Activated CD8-positive, alpha-beta memory T cell treated with anti-CD3 and anti-CD28 coated beads, Interleukin-2, amount 10 ng/mL, durations not matched to agents 7 days and 5 days (primary cell): ENCODE measurements at regions not wholly inside any gene's neighbourhood (a gene's known extent, or its start where the extent isn't known, plus 50 kb on each side); places are given as distances from the start of the nearest gene placed in this dataset.

Source experiments
- ATAC-seq: fragments of 150-1000 bp; cut with Tn5 transposase; one replicate; pipeline ENCODE4 v1.10.0; 2021; ENCODE audit warnings: moderate library complexity
- CTCF ChIA-PET: fragments of 350-600 bp; sonication (Branson Sonifier 250); formaldehyde crosslinking; loops from one replicate; lab custom pipeline; 2021; ENCODE audit warnings: antibody characterized with exemption; lab: Charles Lee
- DNase-seq: peaks from one replicate; pipeline ENCODE4 v3.0.0-alpha.2; 2020
- H3K27ac Mint-ChIP-seq: one replicate; pipeline ENCODE4 v1.8.0; 2021; ENCODE audit warnings: mild to moderate bottlenecking, mixed read lengths
- H3K27me3 Mint-ChIP-seq: one replicate; pipeline ENCODE4 v1.8.0; 2021; ENCODE audit warnings: mixed read lengths
- H3K36me3 Mint-ChIP-seq: one replicate; pipeline ENCODE4 v1.8.0; 2021; ENCODE audit warnings: mild to moderate bottlenecking, mixed read lengths
- H3K4me1 Mint-ChIP-seq: one replicate; pipeline ENCODE4 v1.8.0; 2021; ENCODE audit warnings: mixed read lengths
- H3K4me3 Mint-ChIP-seq: one replicate; pipeline ENCODE4 v1.8.0; 2021; ENCODE audit warnings: mild to moderate bottlenecking, moderate library complexity, mixed read lengths
- H3K9me3 Mint-ChIP-seq: one replicate; pipeline ENCODE4 v1.8.0; 2022; ENCODE audit warnings: low read depth, mixed read lengths

DNA sequence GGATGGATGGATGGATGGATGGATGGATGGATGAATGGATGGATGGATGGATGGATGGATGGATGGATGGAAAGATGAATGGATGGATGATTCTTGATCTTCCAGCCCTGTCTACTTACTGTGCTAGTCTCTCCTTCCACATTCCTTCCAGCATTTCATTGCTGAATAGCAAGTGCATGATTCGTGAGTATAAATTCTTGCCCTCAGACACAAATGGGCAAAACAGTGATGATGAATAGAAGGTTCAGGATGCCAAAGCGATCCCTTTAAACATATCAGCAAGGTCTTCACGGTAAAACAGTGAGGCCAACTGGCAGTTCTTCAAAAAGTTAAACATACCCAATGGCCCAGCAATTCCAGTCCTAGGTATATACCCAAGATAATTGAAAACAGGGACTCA is 400.2 kb downstream of the MN1 start:
- CTCF ChIA-PET = no interaction called here
- DNase-seq = no peak
- no peak overlapping the region for H3K27ac Mint-ChIP-seq
- no peaks in the 10 kb centered on the region for H3K36me3 Mint-ChIP-seq
- no peaks in the 10 kb centered on the region for H3K9me3 Mint-ChIP-seq
- H3K4me3 Mint-ChIP-seq = no peak overlapping the region
- ATAC-seq = no peak
- H3K4me1 Mint-ChIP-seq = no peaks in the 10 kb centered on the region
- H3K27me3 Mint-ChIP-seq = no peaks in the 10 kb centered on the region

GRCh38 chr22:27404441-27404840 is 397.1 kb downstream of the MN1 start:
- CTCF ChIA-PET = no interaction called here
- Mint-ChIP-seq H3K4me1 (peaks cover 3% of the 10 kb centered on the region), H3K4me3 (no peak overlapping the region), H3K36me3 (no peaks in the 10 kb centered on the region), H3K9me3 (no peaks in the 10 kb centered on the region), H3K27me3 (no peaks in the 10 kb centered on the region), H3K27ac (no peak overlapping the region)
- ATAC-seq = no peak
- DNase-seq = no peak

DNA sequence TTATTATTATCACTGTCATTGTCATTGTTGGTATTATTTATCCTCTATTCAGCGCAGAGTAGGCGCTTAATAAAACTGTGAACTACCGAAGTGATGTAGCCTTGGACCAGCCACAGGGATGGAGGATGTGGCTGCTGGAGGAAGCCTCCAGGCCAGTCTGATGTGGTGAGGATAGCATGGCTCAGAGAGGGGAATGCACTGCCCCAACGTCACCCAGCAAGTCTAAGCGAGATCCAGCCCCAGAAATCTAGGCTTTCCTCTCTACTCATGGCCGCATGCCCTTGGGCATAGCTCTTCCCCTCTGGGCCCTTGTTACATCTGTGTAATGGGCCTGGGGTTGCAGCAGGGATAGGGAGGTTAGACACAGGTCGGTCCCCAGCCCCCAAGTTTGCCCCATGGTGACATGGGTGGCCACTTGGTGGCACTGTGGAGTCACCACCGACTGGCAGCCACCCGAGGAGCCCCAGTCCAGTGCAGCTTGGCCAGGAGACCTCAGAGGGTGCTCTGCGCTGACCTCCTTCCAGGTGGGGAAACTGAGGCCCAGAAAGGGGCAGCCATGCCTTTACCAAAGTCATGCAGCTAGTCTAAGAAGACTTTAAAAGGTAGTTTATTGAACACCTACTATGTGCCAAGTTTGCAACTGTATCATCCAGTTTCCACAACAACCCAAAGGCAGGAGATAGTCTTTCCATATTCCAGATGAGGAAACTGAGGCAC is 395.7 kb downstream of the MN1 start:
- CTCF ChIA-PET = interaction anchor here (0.6 to 0.8 kb wide), 3 partner anchors 13 to 614 kb away, joined by 3 read pairs; no protein-coding TSS in a partner anchor
- no peaks in the 10 kb centered on the region for H3K27me3 Mint-ChIP-seq
- DNase-seq (peak; percentile 41), ATAC-seq (no peak)
- no peak overlapping the region for H3K4me3 Mint-ChIP-seq
- no peaks in the 10 kb centered on the region for H3K9me3 Mint-ChIP-seq
- H3K36me3 Mint-ChIP-seq = no peaks in the 10 kb centered on the region
- H3K4me1 Mint-ChIP-seq = peaks cover 3% of the 10 kb centered on the region
- H3K27ac Mint-ChIP-seq = no peak overlapping the region

- CTCF ChIA-PET = interaction anchor here (0.6 kb wide), 1 partner anchor 38 kb away, joined by 3 read pairs; no protein-coding TSS in a partner anchor
- no peaks in the 10 kb centered on the region for H3K9me3 Mint-ChIP-seq
- no peaks in the 10 kb centered on the region for H3K27me3 Mint-ChIP-seq
These were observed 395.1 kb downstream of the MN1 start for GRCh38 chr22:27406389-27406861.

DNA sequence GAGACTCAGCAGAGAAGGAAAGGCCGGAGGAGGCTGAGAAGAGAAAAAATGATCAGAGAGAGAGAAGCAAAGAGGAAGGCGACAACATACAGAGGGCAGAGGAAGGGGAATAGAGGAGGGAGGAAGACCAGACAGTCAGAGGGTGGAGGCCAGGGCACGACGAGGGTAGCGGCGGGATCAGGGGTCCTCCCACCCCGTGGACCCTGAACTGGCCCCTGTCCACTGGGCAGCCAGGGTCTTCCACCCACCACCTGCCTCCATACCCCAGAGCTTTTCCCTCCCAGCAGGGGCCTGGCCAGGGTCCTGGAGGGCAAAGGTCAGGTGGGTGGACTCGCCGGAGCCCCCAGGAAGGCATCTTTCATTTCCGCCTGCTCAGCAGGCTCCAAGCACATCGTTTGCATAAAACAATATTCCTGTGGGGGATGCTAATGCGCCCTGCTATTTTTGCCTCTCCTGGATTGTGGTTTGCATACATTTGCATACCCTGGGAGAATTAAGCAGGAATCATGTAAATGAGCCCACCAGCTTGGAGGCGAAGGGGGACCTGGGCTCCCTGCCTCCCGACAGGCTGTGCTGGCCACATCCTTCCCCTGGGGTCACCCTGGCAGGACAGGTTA is 394.1 kb downstream of the MN1 start:
- no peak overlapping the region for H3K27ac Mint-ChIP-seq
- ATAC-seq = no peak
- no peak overlapping the region for H3K4me3 Mint-ChIP-seq
- no peaks in the 10 kb centered on the region for H3K27me3 Mint-ChIP-seq
- CTCF ChIA-PET = no interaction called here
- H3K36me3 Mint-ChIP-seq = no peaks in the 10 kb centered on the region
- DNase-seq = no peak
- H3K4me1 Mint-ChIP-seq = peaks cover 3% of the 10 kb centered on the region
- H3K9me3 Mint-ChIP-seq = no peaks in the 10 kb centered on the region

More at GRCh38 chr22:27406389-27406861, 395.1 kb downstream of the MN1 start:
- Mint-ChIP-seq H3K4me1 (peaks cover 3% of the 10 kb centered on the region), H3K27ac (no peak overlapping the region), H3K36me3 (no peaks in the 10 kb centered on the region), H3K4me3 (no peak overlapping the region)
- ATAC-seq (no peak), DNase-seq (no peak)

GRCh38 chr22:27408068-27408467 is 393.5 kb downstream of the MN1 start:
- Mint-ChIP-seq H3K27me3 (no peaks in the 10 kb centered on the region), H3K27ac (no peak overlapping the region), H3K36me3 (no peaks in the 10 kb centered on the region), H3K9me3 (no peaks in the 10 kb centered on the region), H3K4me3 (no peak overlapping the region), H3K4me1 (peaks cover 3% of the 10 kb centered on the region)
- CTCF ChIA-PET = no interaction called here
- DNase-seq (no peak), ATAC-seq (no peak)

GRCh38 chr22:27409299-27409698 is 392.3 kb downstream of the MN1 start:
- Mint-ChIP-seq H3K36me3 (no peaks in the 10 kb centered on the region), H3K27me3 (no peaks in the 10 kb centered on the region), H3K4me1 (peaks cover 3% of the 10 kb centered on the region), H3K9me3 (no peaks in the 10 kb centered on the region), H3K27ac (no peak overlapping the region), H3K4me3 (no peak overlapping the region)
- ATAC-seq (no peak), DNase-seq (no peak)
- CTCF ChIA-PET = no interaction called here

DNA sequence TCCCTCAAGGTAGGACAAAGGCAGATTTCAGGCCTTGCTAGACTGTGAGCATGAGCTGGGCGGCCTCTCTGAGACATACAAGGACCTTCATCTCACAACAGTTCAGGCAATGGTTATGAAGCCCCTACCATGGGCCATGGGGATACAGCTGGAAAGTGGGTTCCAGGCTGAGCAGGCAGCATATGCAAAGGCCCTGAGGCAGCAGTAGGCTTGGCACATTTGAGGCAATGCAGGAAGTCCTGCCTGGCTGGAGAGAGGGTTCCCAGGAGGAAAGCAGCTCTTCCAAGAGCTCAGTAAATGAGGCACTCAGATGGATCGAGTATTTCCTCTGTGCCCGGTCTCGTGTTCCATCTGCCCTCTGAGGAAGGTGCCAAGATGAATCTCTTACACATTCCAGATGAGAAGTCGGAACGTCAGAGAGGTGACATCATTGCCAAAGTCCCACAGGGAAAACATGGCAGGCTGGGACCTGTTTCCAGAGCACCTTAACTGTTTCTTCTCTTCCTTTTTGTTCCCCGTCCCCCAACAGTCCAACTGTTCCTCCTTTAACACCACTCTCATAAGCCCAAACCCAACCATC is 388.6 kb downstream of the MN1 start:
- Mint-ChIP-seq H3K9me3 (no peaks in the 10 kb centered on the region), H3K4me3 (no peak overlapping the region), H3K36me3 (no peaks in the 10 kb centered on the region), H3K27me3 (no peaks in the 10 kb centered on the region), H3K27ac (no peak overlapping the region), H3K4me1 (peaks cover 3% of the 10 kb centered on the region)
- no peak for ATAC-seq
- no peak for DNase-seq
- CTCF ChIA-PET = interaction anchor here (0.6 kb wide), 1 partner anchor 607 kb away, joined by 3 read pairs; no protein-coding TSS in a partner anchor

DNA sequence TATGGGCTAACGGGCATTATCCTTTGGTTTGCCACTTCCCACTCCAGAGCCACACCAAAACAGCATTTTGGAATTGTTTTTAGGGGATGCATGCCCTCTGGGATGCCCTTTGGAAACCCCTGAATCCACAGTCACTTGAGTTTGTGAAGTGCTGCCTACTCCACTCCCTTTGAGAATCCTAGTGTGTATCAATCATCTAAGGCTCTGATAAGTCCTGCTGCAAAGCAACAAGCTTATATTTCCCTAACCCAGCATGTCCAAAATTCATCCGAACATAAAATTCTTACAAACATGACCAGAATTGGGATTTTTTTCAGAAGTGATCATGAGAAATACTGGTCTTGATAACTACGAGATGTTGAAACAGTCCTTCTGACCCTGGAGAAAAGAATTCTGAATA is 387.9 kb downstream of the MN1 start:
- no peaks in the 10 kb centered on the region for H3K4me1 Mint-ChIP-seq
- H3K27ac Mint-ChIP-seq = no peak overlapping the region
- CTCF ChIA-PET = interaction anchor here (0.6 kb wide), 1 partner anchor 606 kb away, joined by 3 read pairs; no protein-coding TSS in a partner anchor
- DNase-seq = no peak
- no peak for ATAC-seq
- no peaks in the 10 kb centered on the region for H3K9me3 Mint-ChIP-seq
- no peaks in the 10 kb centered on the region for H3K27me3 Mint-ChIP-seq
- H3K4me3 Mint-ChIP-seq = no peak overlapping the region
- H3K36me3 Mint-ChIP-seq = no peaks in the 10 kb centered on the region

DNA sequence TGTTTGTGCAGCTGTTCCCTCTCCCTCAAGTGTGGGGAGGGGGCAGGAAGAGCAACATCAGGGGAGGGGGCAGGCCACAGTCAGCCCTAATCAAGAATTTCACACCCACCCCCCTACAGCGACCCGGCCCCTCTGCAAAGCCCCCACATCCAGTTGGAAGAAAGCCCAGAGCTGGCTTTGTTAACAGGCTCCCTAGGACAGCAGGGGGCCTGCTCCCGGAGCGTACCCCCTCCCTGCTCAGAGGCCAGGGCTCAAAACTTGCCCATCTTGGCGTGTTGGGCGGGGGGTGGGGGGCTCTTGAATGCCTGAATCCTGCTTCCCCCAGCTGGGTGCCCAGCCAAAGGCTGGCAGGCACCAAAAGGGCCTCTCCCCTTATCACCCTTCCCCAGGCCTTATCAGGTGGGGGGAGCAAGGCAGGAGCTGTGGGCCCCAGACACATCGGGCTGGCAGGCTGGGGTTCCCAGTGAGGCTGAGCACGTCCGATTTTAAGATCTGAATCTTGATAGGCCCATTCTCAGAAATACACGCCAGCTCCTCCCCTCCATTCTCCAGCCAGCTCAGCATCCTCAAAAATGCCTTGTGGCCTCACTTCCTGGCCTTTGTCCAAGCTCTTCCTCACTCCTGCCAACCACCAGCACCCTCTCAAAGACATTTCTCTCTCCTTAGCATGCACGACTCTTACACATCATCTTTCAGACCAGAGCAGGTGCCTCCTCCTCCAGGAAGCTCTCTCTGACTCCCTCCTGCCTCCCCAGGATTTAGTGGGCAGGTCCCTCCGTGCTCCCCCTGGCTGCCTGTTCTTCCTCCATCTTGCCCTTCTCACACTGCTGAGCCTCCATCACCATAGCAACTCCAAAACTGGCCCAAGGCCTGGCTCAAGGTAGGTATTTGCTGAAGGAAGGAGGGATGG is 384.8 kb downstream of the MN1 start:
- no peaks in the 10 kb centered on the region for H3K9me3 Mint-ChIP-seq
- no peak for ATAC-seq
- no peak overlapping the region for H3K4me3 Mint-ChIP-seq
- peaks cover 10% of the 10 kb centered on the region for H3K27me3 Mint-ChIP-seq
- no peak overlapping the region for H3K27ac Mint-ChIP-seq
- no peaks in the 10 kb centered on the region for H3K36me3 Mint-ChIP-seq
- CTCF ChIA-PET = no interaction called here
- no peaks in the 10 kb centered on the region for H3K4me1 Mint-ChIP-seq
- no peak for DNase-seq

DNA sequence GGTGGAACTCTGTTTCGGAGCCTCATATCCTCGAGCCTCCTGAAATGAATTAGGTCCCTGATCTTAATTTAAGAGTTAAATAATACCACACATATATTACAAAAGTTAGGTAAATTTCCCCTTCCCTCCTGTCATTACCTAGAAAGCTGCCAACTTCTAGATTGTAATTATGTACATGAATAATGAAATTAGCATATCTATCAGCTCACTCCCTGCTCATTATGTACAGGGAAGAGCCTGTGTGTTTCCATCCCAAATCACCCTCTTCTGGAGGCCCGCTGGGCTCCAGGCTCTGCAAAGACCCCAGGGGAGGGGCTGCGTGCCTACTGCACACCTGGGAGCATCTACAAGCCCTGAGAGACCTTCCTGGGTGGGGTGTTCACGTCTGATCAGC is 384.1 kb downstream of the MN1 start:
- Mint-ChIP-seq H3K27me3 (peaks cover 10% of the 10 kb centered on the region), H3K9me3 (no peaks in the 10 kb centered on the region), H3K4me3 (no peak overlapping the region), H3K4me1 (no peaks in the 10 kb centered on the region), H3K27ac (no peak overlapping the region), H3K36me3 (no peaks in the 10 kb centered on the region)
- CTCF ChIA-PET = no interaction called here
- DNase-seq (no peak), ATAC-seq (no peak)

DNA sequence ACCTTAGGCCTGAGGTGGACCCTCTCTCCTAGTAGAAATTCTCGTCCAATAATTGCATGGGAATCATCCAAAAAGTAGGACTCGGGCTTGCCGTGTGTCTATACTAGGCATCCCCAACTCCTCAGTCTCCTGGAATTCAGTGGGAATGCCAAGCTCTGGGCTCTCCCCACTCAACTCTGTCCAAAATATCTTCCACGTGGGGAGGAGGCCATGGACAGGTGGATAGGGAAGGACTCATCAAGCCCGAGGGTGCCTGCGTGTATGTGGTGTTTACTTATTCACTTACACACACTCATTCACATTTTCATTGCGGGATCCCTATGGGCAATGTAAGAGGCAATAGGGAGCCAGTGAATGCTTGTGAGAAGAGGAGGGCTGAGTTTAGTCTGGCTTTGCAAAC is 383.3 kb downstream of the MN1 start:
- peaks cover 10% of the 10 kb centered on the region for H3K27me3 Mint-ChIP-seq
- no peak overlapping the region for H3K27ac Mint-ChIP-seq
- CTCF ChIA-PET = interaction anchor here (0.9 kb wide), 1 partner anchor 13 kb away, joined by 3 read pairs; no protein-coding TSS in a partner anchor
- no peak for DNase-seq
- H3K9me3 Mint-ChIP-seq = no peaks in the 10 kb centered on the region
- no peaks in the 10 kb centered on the region for H3K36me3 Mint-ChIP-seq
- no peak for ATAC-seq
- H3K4me3 Mint-ChIP-seq = no peak overlapping the region
- H3K4me1 Mint-ChIP-seq = no peaks in the 10 kb centered on the region

- Mint-ChIP-seq H3K4me3 (no peak overlapping the region), H3K4me1 (no peaks in the 10 kb centered on the region), H3K9me3 (no peaks in the 10 kb centered on the region), H3K27me3 (peaks cover 10% of the 10 kb centered on the region), H3K27ac (no peak overlapping the region), H3K36me3 (no peaks in the 10 kb centered on the region)
- CTCF ChIA-PET = interaction anchor here (0.9 kb wide), 1 partner anchor 14 kb away, joined by 3 read pairs; no protein-coding TSS in a partner anchor
- DNase-seq = no peak
- ATAC-seq = no peak
These were observed 382.1 kb downstream of the MN1 start for GRCh38 chr22:27419473-27419872.
